Right renal pelvis (tissue), 4 donors: ENCODE measurements at regions not wholly inside any gene's neighbourhood (a gene's known extent, or its start where the extent isn't known, plus 50 kb on each side); places are given as distances from the start of the nearest gene placed in this dataset.

Experiments used
- DNase-seq, 4 donors: peaks; one replicate each; pipeline ENCODE4 v3.0.0-alpha.2; 2013; ENCODE audit warnings: low read depth in 4 of 4, low spot score in 3 of 4, missing footprints in 1 of 4

GRCh38 chr3:84008623-84009022 lies 950.2 kb upstream of the CADM2 start:
- DNase-seq = no peak

- DNase-seq = no peak
These were observed 934.9 kb upstream of the CADM2 start for GRCh38 chr3:84023842-84024241.

GRCh38 chr3:84039099-84039498 lies 919.7 kb upstream of the CADM2 start:
- no peak for DNase-seq

- DNase-seq = peak in 3 of 4 donors; percentile 0 to 6 (median 1)
These were observed 916.2 kb upstream of the CADM2 start for GRCh38 chr3:84042399-84043106.

- no peak for DNase-seq
These were observed 891.9 kb upstream of the CADM2 start for GRCh38 chr3:84066915-84067314.

GRCh38 chr3:84073664-84074063 lies 885.1 kb upstream of the CADM2 start:
- no peak for DNase-seq

- DNase-seq = no peak
These were observed 884.0 kb upstream of the CADM2 start for GRCh38 chr3:84074767-84075166.

GRCh38 chr3:84077479-84077878 lies 881.3 kb upstream of the CADM2 start:
- no peak for DNase-seq

GRCh38 chr3:84082726-84083125 lies 876.1 kb upstream of the CADM2 start:
- no peak for DNase-seq

GRCh38 chr3:84092907-84093306 lies 865.9 kb upstream of the CADM2 start:
- no peak for DNase-seq

GRCh38 chr3:84096188-84096587 lies 862.6 kb upstream of the CADM2 start:
- no peak for DNase-seq

- DNase-seq = no peak
These were observed 857.9 kb upstream of the CADM2 start for GRCh38 chr3:84100861-84101260.

- no peak for DNase-seq
These were observed 850.3 kb upstream of the CADM2 start for GRCh38 chr3:84108442-84108971.

- no peak for DNase-seq
These were observed 848.9 kb upstream of the CADM2 start for GRCh38 chr3:84109911-84110310.

GRCh38 chr3:84110787-84111186 lies 848.0 kb upstream of the CADM2 start:
- DNase-seq = no peak

GRCh38 chr3:84125201-84125721 lies 833.5 kb upstream of the CADM2 start:
- no peak for DNase-seq

- DNase-seq = no peak
These were observed 833.0 kb upstream of the CADM2 start for GRCh38 chr3:84125760-84126159.

- DNase-seq = no peak
These were observed 832.6 kb upstream of the CADM2 start for GRCh38 chr3:84126160-84126559.

- no peak for DNase-seq
These were observed 830.8 kb upstream of the CADM2 start for GRCh38 chr3:84128024-84128423.

GRCh38 chr3:84136425-84136824 lies 822.4 kb upstream of the CADM2 start:
- no peak for DNase-seq

- no peak for DNase-seq
These were observed 818.2 kb upstream of the CADM2 start for GRCh38 chr3:84140631-84141030.

GRCh38 chr3:84141571-84141970 lies 817.2 kb upstream of the CADM2 start:
- DNase-seq = no peak
